ENCODE measurements at regions not wholly inside any gene's neighbourhood (a gene's known extent, or its start where the extent isn't known, plus 50 kb on each side); places are given as distances from the start of the nearest gene placed in this dataset.
"Not testable (repeated sequence)": the region's sequence is repeated elsewhere in the genome, so short reads cannot be mapped to it uniquely, and the experiment has no call there.

DNA sequence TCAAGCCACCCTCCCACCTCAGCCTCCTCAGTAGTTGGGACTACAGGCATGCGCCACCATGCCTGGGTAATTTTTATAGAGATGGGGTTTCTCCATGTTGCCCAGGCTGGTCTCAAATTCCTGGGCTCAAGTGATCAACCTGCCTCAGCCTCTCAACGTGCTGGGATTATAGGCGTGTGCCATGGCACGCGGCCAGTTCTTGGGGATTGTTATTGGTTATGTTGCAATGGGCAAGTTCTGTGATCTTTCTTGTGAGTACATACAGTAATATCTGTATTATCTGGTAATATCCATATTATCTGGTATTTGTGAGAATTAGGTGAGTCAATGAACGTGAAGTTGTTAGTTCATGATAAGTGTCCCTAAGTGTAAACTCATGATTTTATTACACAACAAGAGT lies 90.3 kb upstream of the TBL1X start:
- H3K4me1 Mint-ChIP-seq (ENCODE audit: low read depth, unreplicated experiment), result no peaks in the 10 kb centered on the region
- H3K9me3 Mint-ChIP-seq (ENCODE audit: unreplicated experiment), result no peaks in the 10 kb centered on the region
- H3K27me3 ChIP-seq (replicated peaks; ENCODE audit: control insufficient read depth, insufficient read depth, low read length), result no peaks in the 10 kb centered on the region
- no peak overlapping the region for H3K27ac Mint-ChIP-seq (ENCODE audit: unreplicated experiment)
- H3K4me3 Mint-ChIP-seq (ENCODE audit: unreplicated experiment), result no peak overlapping the region
- H3K36me3 ChIP-seq (ENCODE audit: control insufficient read depth, insufficient read depth, low read length), result no peaks in the 10 kb centered on the region
- CTCF ChIA-PET, result no interaction called here
- TF ChIP-seq CTCF (IDR thresholded peaks at IDR 0.05; ENCODE audit: insufficient read depth in 1 of 2, low read depth in 1 of 2, low read length in 1 of 2, severe bottlenecking in 1 of 2, unreplicated experiment in 1 of 2), result no peak
- DNase-seq, result no peak
- POLR2A ChIA-PET, result no interaction called here
- intact Hi-C loops (cut with micrococcal nuclease; ENCODE audit: unreplicated experiment), result no loop called here
- no peaks in the 10 kb centered on the region for H3K9me3 ChIP-seq
- no peak overlapping the region for H3K4me3 ChIP-seq (ENCODE audit: low read depth, low read length)
- H3K36me3 Mint-ChIP-seq (ENCODE audit: insufficient read depth, unreplicated experiment), result no peaks in the 10 kb centered on the region
- H3K27me3 Mint-ChIP-seq (ENCODE audit: insufficient read depth, unreplicated experiment), result no peaks in the 10 kb centered on the region
- no TSS peak for BruUV-seq (replicated peaks)
- no peaks in the 10 kb centered on the region for H3K4me1 ChIP-seq

- no peaks in the 10 kb centered on the region for H3K27me3 ChIP-seq (replicated peaks; ENCODE audit: control insufficient read depth, insufficient read depth, low read length)
- no peaks in the 10 kb centered on the region for H3K36me3 ChIP-seq (ENCODE audit: control insufficient read depth, insufficient read depth, low read length)
- Mint-ChIP-seq H3K4me1 (ENCODE audit: low read depth, unreplicated experiment) (no peaks in the 10 kb centered on the region), H3K4me3 (ENCODE audit: unreplicated experiment) (no peak overlapping the region), H3K27me3 (ENCODE audit: insufficient read depth, unreplicated experiment) (no peaks in the 10 kb centered on the region), H3K9me3 (ENCODE audit: unreplicated experiment) (no peaks in the 10 kb centered on the region), H3K36me3 (ENCODE audit: insufficient read depth, unreplicated experiment) (no peaks in the 10 kb centered on the region), H3K27ac (ENCODE audit: unreplicated experiment) (no peak overlapping the region)
- TF ChIP-seq CTCF (IDR thresholded peaks at IDR 0.05; ENCODE audit: insufficient read depth in 1 of 2, low read depth in 1 of 2, low read length in 1 of 2, severe bottlenecking in 1 of 2, unreplicated experiment in 1 of 2), result no peak
- BruUV-seq (replicated peaks), result no TSS peak
- H3K4me1 ChIP-seq, result no peaks in the 10 kb centered on the region
- no peak for DNase-seq
- intact Hi-C loops (cut with micrococcal nuclease; ENCODE audit: unreplicated experiment), result no loop called here
- H3K4me3 ChIP-seq (ENCODE audit: low read depth, low read length), result no peak overlapping the region
- ChIA-PET CTCF (no interaction called here), POLR2A (no interaction called here)
- no peaks in the 10 kb centered on the region for H3K9me3 ChIP-seq
Observed at GRCh38 chrX:9376111-9376510, 88.7 kb upstream of the TBL1X start.

- POLR2A ChIA-PET; H3K9me3 Mint-ChIP-seq (ENCODE audit: unreplicated experiment); H3K27me3 ChIP-seq (replicated peaks; ENCODE audit: control insufficient read depth, insufficient read depth, low read length); H3K27ac Mint-ChIP-seq (ENCODE audit: unreplicated experiment); CTCF ChIA-PET; H3K36me3 Mint-ChIP-seq (ENCODE audit: insufficient read depth, unreplicated experiment); intact Hi-C loops (cut with micrococcal nuclease; ENCODE audit: unreplicated experiment); BruUV-seq (replicated peaks); H3K36me3 ChIP-seq (ENCODE audit: control insufficient read depth, insufficient read depth, low read length); DNase-seq; H3K4me3 Mint-ChIP-seq (ENCODE audit: unreplicated experiment); H3K4me3 ChIP-seq (ENCODE audit: low read depth, low read length); H3K4me1 ChIP-seq; H3K27me3 Mint-ChIP-seq (ENCODE audit: insufficient read depth, unreplicated experiment); H3K4me1 Mint-ChIP-seq (ENCODE audit: low read depth, unreplicated experiment); H3K9me3 ChIP-seq: not testable (repeated sequence)
Observed at GRCh38 chrX:9377216-9377615, 87.6 kb upstream of the TBL1X start.

DNA sequence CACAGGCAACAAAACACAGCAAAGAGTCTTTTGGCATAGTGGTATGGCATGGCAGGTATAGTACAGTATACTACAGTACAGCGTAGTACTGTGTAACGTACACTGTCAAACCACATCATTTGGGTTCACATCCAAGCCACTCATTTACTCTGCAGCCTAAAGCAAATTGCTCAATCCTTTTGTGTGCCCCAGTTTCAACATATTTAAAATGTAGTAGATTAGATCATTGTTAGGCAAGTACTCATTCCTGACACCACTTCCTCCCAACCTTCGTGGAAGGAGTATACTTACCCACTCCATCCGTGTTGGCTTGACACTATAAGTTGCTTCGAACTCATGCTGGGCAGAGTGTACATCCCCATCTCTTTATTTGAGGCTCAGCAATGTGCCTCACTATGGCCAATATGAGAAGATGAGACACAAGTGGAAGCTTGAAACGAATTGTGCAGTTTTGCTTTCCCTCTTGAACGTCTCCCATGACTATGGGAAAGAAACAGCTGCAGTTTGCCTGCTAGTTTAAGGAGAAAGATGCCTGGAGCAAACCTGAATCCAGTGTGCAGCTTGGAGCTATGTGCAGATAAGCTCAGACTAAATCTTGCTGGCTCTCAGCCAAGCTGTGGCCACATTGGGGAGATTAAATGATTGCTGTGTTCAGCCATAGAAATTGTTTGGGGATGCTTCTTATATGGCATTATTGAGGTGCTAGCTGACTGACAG lies 85.7 kb upstream of the TBL1X start:
- POLR2A ChIA-PET, result no interaction called here
- no peak overlapping the region for H3K4me3 Mint-ChIP-seq (ENCODE audit: unreplicated experiment)

More for the DNA sequence above, 85.7 kb upstream of the TBL1X start:
- Mint-ChIP-seq H3K36me3 (ENCODE audit: insufficient read depth, unreplicated experiment) (no peaks in the 10 kb centered on the region), H3K4me1 (ENCODE audit: low read depth, unreplicated experiment) (peaks cover 7% of the 10 kb centered on the region), H3K9me3 (ENCODE audit: unreplicated experiment) (peaks cover 9% of the 10 kb centered on the region), H3K27me3 (ENCODE audit: insufficient read depth, unreplicated experiment) (no peaks in the 10 kb centered on the region), H3K27ac (ENCODE audit: unreplicated experiment) (no peak overlapping the region)
- no peaks in the 10 kb centered on the region for H3K27me3 ChIP-seq (replicated peaks; ENCODE audit: control insufficient read depth, insufficient read depth, low read length)
- intact Hi-C loops (cut with micrococcal nuclease; ENCODE audit: unreplicated experiment), result no loop called here
- H3K9me3 ChIP-seq, result no peaks in the 10 kb centered on the region
- DNase-seq, result no peak
- no peak for TF ChIP-seq CTCF (IDR thresholded peaks at IDR 0.05; ENCODE audit: insufficient read depth in 1 of 2, low read depth in 1 of 2, low read length in 1 of 2, severe bottlenecking in 1 of 2, unreplicated experiment in 1 of 2)
- CTCF ChIA-PET, result no interaction called here
- no peaks in the 10 kb centered on the region for H3K36me3 ChIP-seq (ENCODE audit: control insufficient read depth, insufficient read depth, low read length)
- H3K4me1 ChIP-seq, result no peaks in the 10 kb centered on the region
- H3K4me3 ChIP-seq (ENCODE audit: low read depth, low read length), result no peak overlapping the region
- no TSS peak for BruUV-seq (replicated peaks)

Measured in Caco-2 (cell line).